GM21717 (cell line): ENCODE measurements at regions not wholly inside any gene's neighbourhood (a gene's known extent, or its start where the extent isn't known, plus 50 kb on each side); places are given as distances from the start of the nearest gene placed in this dataset.
"Not testable (repeated sequence)": the region's sequence is repeated elsewhere in the genome, so short reads cannot be mapped to it uniquely, and the experiment has no call there.

Source experiments
- ATAC-seq: cut with Tn5 transposase; IDR thresholded peaks from one replicate; pipeline ENCODE4 v1.9.1; 2021; ENCODE audit warnings: mild to moderate bottlenecking, moderate library complexity; ENCODE audit not compliant: unreplicated experiment

DNA sequence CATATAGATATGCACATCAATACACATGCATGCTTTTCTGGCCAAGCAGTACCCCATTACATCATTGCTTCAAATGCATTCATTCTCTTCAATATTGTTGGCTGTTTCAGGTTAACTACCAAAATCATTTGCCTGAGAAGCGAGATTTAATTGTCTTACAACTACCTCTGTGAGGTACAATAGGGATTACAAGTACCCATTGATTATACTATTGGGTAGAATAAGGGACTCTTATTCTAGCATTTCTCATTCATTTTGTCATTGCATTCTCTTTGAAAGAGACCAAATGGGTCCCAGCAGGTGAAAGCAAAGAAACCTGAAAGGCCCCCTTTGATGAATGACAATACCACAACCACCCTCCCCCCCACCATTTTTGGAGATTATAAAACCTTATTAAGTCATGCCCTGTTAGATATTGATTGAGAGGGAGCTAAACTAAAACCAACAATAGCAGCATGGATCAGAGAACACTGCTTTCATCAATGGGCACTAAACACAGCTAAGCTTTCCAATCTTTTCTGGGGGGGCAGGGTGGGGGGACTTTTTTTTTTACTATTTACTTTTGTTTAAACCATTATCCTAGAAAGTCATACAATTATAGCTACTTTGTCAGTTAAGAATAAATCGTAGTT, 375.0 kb upstream of the CCNH start:
- ATAC-seq = no peak

DNA sequence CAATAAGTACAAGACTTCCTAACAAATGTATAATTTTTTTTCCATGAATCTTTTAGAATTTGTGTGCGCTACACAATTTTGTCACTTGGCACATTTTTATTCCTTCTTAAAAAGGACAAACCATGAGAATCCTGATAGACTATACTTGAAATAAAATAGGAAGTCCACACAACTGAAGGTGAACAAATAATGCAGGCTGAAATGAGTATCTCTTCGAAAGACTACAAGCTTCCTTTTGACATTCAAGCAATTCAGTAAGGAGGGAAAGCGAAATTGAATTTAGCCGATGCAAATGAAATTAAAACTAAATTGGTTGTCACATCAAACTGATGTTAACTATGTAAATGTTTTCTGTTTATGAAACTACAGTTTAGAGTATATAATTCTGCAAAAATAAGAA, 374.4 kb upstream of the CCNH start:
- ATAC-seq = no peak

DNA sequence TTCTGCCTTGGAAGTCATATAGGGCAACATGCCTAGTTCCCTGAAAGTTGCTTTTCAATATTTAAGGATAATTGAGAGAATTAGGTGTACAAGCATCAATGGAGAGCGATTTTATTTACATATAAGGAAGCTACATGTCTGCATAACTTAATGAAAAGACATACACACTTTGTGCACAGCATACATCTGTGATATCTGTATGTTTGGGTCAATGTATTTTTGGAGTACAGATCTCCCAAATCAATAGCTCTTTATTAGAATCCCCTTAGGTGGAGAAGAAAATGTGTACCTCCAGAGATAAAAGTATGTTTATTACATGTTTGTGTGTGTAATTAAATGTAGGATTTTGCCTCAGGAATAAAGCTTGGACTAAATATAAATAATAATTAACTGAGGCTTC, 373.7 kb upstream of the CCNH start:
- ATAC-seq = no peak

DNA sequence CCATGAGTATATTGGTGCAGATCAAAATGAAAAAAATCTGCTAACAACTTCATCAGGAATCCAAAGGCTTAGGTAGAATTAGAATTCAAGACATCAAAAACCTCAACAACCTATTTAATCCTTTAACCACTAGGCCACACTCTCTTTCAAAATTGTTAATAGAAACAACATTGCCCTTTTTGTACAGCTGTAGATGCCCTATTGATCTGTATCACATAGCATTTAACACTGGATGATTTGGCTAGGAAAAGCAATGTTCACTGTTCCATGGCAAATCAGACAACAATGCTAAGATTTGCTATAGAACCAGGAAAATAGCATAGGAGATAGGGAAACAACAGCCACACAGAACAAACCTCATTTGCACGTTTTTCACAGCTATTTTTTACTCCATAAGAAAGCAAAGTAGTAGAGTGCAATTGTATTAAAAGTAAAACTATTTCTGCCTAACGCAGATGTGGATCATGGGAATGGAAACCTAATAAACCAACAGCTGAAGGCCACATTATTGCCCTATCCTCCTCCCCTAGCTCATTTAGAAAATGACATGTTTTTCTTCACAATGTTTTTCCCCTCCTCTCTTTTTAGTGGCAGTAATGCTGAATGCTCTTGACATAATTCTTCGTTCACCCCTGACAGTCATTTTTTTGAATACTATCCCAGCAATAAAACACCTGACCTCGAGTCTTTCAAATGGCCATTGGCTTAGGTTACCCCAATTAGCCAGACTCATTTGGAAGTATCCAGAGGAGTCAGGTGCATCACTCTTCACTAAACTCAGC, 373.0 kb upstream of the CCNH start:
- ATAC-seq = no peak

DNA sequence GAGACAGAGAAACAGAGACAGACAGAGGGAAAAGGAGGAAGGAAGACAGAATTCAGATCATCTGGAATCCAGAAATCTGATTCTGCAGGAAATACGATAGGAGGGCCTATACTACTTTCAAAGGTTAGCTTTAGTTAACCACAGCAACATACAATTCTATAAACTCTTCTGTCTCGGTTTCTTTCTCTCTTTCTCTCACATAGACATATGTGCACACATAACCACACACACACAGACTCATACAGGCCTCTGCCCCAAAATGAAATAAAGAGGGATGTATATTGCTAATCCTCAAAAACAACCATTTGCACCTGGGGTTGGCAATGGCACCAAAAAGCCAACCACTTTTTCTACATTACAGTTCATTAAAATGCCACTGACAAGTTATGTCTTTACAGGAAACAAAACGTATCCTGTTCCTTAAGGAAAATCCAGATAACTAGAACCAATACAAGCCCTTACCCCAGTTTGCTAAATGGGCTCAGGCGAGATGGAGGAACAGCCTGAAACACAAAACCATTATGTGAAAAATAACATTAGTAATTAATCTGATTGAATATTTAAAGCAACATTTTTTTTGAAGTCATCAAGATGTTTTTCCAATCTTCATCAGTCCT, 372.3 kb upstream of the CCNH start:
- no peak for ATAC-seq

DNA sequence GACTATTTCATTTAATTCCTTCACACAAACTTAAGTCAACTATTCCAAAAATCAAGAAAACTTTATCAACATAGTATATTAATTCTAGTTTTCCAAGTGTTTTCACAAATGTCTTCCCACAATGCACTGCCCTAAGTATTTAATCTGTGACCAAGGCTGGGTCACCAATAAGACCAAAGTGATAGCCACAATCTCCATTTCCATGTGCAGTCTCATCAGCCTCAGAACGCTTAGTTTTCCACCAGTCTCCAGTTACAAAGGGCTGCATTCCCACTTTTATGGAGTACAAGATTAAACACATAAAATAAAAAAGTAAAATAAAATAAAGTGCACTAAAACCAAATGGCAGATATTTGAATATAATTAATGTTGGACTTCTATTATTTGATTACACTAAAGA, 371.6 kb upstream of the CCNH start:
- ATAC-seq = no peak

DNA sequence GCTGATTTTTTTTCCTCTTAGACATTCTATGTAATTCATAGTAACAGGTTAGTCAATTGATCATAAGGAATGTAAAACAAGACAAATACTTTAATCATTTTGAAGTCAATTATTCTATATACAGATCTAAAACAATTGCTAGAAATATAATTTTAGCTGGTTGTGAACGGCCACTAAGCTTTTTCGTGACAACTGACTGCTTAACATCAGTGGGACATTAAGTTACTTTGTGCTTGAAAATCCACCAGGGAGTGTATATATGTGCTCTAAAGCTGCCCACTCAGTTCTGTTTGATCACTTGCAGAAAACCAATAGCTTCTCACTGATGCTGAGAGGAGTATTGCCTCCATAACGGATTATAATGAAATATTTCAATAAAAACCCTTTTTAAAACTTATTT, 370.2 kb upstream of the CCNH start:
- ATAC-seq = no peak

DNA sequence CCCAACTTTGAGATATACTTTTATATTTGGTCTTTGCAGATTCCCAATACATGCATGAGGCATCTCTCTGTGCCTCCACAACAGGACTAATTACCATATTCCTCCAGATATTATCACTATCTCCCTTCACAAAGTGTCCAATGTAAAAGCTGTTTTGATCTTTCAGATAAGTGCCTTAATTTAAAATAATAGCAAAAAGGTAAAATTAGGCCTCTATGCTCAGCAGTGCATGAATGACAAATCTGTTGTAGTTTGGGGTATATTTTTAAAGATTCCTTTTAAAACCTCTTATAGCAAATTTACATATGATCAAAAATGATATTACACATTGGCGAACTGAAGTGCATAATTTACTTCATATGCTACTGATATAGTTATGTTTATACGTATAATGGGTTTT, 369.2 kb upstream of the CCNH start:
- no peak for ATAC-seq

DNA sequence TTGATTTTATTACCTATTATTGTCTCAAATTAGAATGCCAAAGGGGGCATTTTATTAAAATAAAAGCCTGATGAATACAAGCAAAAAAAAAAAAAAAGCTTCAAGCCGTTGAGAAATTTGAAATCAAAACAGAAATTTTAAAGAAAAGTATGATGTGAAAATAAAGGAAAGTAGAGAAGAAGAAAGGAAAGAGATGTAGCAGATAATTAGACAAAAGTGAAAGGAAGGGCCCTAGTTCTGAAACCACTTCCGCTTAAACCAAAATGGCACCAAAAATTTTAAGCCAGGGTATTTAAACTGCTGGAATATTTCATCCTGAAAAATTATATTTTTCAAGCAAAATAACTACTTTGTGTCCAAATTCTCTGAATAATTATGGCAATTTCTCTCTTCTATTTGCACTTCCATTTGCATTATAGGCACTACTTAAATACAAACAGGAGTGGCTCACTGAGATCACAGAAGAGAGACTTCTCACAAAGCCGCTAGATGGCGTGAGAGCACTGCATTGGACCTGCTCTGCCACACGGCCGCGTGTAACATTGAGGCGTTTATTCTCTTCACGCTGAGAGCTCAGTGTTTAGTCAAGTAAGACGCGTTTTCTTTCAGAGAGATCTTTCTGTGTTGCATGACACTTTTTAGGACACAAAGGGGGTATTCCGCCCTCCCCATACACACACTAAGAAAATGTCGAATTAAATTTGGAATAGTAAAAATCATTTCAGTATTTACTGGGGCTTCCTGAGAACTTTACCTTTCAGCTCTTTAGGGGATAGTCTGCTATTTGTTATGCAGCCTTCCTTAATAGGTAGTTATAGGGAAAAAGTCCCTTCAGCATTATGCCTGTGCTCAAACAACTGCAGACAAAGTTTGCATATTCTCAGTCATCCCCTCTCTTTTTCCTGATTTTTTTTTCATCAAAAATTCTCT, 368.4 kb upstream of the CCNH start:
- peak; percentile 100 for ATAC-seq

DNA sequence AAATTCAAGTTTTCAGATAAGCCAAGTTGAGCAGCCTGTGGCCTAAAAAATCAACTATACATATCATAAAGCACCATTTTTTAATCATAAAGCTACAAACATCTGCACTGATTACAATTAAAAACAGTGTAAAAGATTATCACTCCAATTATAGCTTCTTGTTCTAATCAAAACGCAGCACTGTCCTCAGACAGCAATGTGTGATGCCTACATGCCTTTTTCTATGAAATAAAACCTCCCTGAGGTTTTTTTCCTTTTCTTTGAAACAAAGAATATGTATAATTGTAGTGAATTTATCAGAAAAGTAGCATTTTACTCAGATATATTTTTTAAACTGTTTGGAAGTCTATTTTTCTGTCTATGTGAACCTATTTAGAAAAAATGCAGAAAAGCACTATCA, 366.1 kb upstream of the CCNH start:
- no peak for ATAC-seq

DNA sequence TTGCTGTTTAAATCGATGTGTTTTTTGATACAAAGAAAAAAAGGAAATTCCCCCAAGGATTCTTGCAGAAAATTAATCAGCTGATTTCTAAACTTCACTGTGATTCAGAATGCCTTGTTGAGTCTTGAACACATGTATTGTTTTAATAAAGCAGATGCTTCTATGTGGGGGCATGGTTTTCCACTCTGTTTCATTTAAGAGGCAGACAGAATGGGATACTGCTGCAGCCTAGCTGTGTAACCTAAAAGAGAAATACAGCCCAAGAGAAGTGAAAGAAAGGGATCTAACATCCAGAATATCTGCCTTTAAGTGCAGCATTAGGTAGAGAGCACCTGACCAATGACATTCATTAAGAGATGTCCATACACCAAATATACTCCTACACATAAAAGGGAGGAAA, 365.1 kb upstream of the CCNH start:
- no peak for ATAC-seq

DNA sequence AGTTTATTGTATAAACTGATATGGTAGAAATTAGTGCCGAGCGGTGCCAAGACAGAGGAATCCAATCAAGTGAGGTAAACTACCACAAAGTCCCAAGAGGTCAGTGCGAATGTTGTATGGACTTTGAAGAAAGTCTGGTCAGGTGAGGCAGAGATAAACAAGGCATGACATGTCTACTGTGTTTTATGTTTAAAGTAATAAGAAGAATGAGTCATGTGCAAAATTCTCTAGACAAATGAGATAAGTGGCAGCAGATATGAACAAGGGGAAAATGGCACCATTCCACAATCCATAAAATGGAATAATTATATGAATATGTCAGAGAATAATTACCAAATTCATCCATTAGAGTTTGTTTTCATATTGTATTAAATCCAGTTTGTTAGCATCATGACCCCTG, 364.1 kb upstream of the CCNH start:
- no peak for ATAC-seq

DNA sequence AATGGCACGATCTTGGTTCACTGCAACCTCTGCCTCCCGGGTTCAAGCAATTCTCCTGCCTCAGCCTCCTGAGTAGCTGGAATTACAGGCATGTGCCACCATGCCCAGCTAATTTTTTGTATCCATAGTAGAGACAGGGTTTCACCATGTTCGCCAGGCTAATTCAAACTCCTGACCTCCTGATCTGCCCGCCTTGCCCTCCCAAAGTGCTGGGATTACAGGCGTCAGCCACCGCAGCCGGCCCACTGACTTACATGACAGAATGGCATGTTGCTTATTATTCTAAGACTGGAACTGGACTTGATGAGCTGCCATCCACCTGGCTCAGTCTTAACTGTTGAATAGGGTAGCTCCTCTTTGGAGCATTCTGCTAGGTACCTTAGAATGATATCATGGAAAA, 363.6 kb upstream of the CCNH start:
- ATAC-seq = not testable (repeated sequence)

DNA sequence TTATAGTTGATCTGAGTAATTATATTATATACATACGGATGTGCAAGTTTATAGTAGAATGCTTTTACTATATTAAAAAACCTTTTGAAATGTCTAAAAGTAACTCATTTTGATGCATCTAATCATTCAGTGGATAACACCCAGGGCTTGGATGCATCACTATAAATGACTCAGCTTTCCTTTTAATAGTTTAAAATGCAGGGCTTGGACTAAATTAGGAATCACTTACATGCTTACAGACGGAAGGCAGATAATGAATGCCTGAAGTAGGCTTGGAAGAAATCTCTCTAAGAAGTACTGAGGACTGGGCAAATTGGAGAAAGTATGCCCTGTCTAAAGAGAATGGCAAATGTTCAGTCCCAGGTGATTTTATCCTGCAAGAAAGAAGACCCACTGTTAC, 362.5 kb upstream of the CCNH start:
- no peak for ATAC-seq

DNA sequence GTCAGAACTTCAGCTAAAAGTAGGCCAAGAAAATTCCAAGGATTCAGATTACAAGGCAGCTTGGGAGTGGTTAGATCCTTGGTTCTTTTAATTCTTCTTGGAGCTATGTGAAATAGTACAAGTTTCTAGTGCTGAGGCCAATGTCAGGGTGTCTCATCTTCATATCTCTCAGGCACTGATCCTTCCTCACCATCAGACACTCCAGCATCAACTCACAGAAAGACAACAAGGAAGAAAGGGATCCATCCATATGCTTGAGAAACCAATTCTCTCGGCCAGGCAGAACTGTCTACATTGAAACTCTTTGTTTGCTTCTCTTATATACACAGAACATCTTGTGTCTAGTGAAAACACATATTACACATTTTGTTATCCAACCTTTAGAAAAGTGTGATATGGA, 362.1 kb upstream of the CCNH start:
- no peak for ATAC-seq

DNA sequence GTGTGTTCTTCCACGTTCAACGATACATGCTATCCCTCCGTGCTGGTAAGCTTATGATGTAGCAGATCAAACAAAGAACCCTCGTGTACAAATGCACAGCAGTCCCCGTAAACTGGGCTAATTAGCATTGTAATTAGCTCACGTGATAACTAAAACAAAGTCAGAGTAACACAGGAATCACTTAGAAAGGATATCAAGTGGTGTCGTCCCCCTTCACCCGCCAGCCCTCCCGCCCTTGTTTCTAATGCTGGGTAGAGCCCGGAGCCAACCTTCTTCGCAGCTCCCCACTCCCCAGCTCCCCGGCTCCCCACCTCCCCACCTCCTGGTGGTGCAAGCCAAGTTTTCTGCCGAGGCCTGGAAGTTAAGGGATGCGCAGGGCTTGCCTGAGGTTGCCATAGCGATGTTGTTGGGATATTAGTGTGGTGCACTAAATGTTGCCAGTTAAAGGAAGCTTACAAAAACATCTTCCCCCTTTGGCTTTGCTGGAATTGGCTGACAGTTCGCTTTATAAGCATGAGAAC, 357.9 kb upstream of the CCNH start:
- no peak for ATAC-seq

DNA sequence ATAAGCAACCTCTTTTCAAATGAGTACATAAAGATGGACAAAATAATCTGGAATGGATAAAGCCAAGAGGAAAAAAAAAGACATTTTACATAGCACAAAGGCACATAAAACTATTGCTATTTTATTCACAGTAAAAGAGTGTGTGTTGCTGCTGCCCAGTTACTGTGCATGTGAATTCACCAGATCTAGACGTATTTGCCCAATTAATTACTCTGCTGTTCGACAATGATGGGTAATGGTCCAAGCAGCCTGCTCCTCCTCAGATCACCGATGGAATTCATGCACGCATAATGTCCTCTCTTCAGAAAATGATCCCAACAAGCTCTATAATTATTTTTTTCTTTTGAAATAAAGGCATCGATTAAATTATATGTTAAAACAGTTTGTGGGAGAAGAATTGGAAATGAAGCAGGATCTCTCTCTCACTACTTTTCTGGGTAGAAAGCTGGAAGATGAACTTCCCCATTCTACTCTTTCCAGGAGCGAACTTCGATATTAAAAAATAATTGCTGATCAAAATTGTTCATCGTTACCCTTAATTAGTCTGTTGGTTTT, 357.4 kb upstream of the CCNH start:
- ATAC-seq = no peak

DNA sequence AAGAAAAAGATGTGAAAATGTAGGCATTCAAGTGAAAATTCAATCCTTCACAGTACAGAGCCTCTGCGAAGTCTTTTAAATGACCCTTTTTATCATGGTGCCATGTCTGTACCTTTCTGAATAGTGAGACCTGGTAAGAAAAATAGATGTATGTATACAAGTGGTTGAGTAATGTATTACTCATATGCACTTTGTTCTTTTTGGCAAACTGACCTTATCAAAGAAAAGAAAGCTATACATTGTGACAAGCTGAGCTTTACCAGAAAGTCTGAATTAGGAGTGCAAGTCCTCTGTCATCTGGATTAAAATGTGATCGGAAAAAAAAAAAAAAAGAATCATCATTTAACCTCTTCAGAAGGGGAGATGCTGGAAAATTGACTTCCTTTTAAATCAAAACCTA, 356.4 kb upstream of the CCNH start:
- no peak for ATAC-seq

DNA sequence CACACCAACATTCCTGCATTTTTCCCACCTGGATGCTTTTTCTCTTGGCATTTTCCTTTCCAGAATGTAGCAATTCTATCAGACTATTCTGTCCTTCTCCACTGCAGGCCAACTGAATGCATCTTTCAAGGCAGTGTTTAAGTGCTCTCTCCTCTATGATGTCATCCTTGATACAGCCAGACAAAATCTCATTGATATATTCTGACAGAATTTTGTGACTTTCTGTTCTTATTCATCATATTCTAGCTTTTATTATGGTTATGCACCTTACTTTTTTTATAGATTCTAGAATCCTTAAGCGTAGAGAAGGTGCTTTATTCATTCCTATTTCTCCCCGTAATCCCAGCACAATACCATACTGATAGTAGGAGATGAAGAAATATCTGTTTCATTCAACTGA, 355.5 kb upstream of the CCNH start:
- no peak for ATAC-seq

DNA sequence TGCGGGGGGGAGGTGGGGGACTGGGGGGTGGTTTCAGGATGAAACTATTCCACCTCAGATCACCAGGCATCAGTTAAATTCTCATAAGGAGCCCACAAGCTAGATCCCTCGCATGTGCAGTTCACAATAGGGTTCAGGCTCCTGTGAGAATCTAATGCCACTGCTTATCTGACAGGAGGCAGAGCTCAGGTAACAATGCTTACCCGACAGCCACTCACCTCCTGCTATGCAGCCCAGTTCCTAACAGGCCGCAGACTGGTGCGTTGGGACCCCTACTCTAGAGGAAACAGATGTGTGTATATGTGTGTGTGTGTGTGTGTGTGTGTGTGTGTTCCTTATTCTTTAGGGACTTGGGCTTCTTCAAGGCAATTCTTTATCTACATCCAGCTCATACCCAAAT, 352.3 kb upstream of the CCNH start:
- no peak for ATAC-seq

DNA sequence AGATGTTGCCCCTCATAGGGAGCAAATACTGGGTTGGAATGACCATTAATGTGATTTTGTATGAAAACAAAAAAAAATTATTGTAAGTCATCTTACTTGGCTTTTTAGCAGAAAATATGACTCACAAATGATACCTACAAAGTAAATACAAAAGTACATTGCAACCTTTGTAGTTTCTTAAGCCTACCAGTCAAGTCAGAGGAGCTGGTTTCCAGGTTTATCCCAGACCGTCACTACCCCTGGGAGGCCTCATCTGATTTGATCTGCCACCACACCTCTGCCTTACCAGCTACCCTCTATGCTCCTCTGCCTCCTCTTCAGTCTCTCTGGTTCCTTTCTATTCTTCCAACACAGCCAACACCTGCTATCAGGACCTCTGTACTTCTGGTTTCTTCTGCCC, 349.9 kb upstream of the CCNH start:
- ATAC-seq = no peak
